Astrocyte of the spinal cord (primary cell): ENCODE measurements at regions not wholly inside any gene's neighbourhood (a gene's known extent, or its start where the extent isn't known, plus 50 kb on each side); places are given as distances from the start of the nearest gene placed in this dataset.

Source experiments
- DNase-seq: peaks from one replicate; pipeline ENCODE4 v3.0.0; 2011; ENCODE audit warnings: low read depth, low spot score
- H3K4me3 ChIP-seq: 2 replicates; pipeline ENCODE4 v1.5.1; 2011; ENCODE audit warnings: low read depth, mild to moderate bottlenecking, low read length, moderate library complexity
- CTCF ChIP-seq: IDR thresholded peaks from 2 replicates; pipeline ENCODE4 v1.5.1; 2012; ENCODE audit warnings: low read depth, mild to moderate bottlenecking, low read length, inconsistent platforms
- in situ Hi-C: cut with HindIII; loops from 2 replicates; pipeline ENCODE4 v1.10.0; 2017; ENCODE audit warnings: low sequenced_read_pairs

GRCh38 chr12:9383585-9383984 lies 175.4 kb upstream of the PZP start:
- H3K4me3 ChIP-seq = no peak overlapping the region
- no peak for DNase-seq
- TF ChIP-seq CTCF = no peak
- in situ Hi-C loops = no loop called here

- no peak for DNase-seq
- in situ Hi-C loops = no loop called here
- H3K4me3 ChIP-seq = no peak overlapping the region
- no peak for TF ChIP-seq CTCF
These were observed 173.4 kb upstream of the PZP start for GRCh38 chr12:9381619-9382018.

GRCh38 chr12:9380650-9381049 lies 172.5 kb upstream of the PZP start:
- no peak for TF ChIP-seq CTCF
- no peak for DNase-seq
- in situ Hi-C loops = no loop called here
- no peak overlapping the region for H3K4me3 ChIP-seq

GRCh38 chr12:9379023-9379742 lies 171.0 kb upstream of the PZP start:
- in situ Hi-C loops = no loop called here
- H3K4me3 ChIP-seq = no peak overlapping the region
- DNase-seq = no peak
- no peak for TF ChIP-seq CTCF

GRCh38 chr12:9378430-9378835 lies 170.2 kb upstream of the PZP start:
- DNase-seq = no peak
- peak; percentile 26 for TF ChIP-seq CTCF
- in situ Hi-C loops = no loop called here
- H3K4me3 ChIP-seq = no peak overlapping the region

GRCh38 chr12:9372202-9372601 lies 164.0 kb upstream of the PZP start:
- in situ Hi-C loops = no loop called here
- no peak for DNase-seq

More at GRCh38 chr12:9372202-9372601, 164.0 kb upstream of the PZP start:
- no peak overlapping the region for H3K4me3 ChIP-seq
- TF ChIP-seq CTCF = peak; percentile 43
